GM18502 (cell line): ENCODE measurements at regions not wholly inside any gene's neighbourhood (a gene's known extent, or its start where the extent isn't known, plus 50 kb on each side); places are given as distances from the start of the nearest gene placed in this dataset.
"Not testable (repeated sequence)": the region's sequence is repeated elsewhere in the genome, so short reads cannot be mapped to it uniquely, and the experiment has no call there.

ENCODE experiments used
- ATAC-seq: cut with Tn5 transposase; IDR thresholded peaks from one replicate; pipeline ENCODE4 v1.9.1; 2021; ENCODE audit warnings: mild to moderate bottlenecking; ENCODE audit not compliant: unreplicated experiment, poor library complexity

DNA sequence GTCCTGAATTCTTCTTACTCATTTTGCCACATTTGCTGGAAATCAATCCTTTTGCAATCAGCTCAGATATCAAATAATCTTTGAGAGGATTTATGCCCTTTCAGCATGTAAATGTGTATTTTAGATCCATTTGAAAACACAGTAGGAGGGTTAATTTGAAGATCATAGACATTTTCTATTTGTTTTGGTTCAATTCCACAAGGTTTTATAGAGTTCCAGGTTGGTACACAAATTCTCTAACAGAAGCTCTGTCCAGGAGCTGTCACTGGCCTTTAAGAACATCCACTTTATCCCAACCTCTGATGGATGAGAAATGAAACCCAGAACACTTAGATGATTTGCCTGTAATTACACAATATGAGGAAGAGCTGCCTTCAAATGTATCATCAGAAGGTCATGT lies 157.3 kb upstream of the CHAC2 start:
- ATAC-seq = no peak

DNA sequence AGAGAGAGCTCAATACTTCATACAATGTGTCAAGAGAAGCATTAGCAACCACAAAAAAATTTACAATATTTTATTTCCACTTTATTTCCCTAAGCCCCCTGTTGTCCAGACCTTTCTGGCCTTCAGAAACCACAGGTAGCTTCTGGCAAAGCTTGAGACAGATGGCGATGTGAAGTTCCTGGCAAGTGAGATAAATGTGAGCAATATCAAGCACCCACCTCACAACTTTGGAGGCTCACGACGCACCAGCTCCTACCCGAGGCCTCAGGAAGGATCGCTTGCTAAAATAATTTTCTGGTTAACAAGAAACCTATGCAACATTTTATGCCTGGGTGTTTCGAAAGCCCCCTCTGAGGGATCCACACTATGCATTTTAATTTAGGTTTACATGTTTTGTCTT lies 158.1 kb upstream of the CHAC2 start:
- no peak for ATAC-seq

DNA sequence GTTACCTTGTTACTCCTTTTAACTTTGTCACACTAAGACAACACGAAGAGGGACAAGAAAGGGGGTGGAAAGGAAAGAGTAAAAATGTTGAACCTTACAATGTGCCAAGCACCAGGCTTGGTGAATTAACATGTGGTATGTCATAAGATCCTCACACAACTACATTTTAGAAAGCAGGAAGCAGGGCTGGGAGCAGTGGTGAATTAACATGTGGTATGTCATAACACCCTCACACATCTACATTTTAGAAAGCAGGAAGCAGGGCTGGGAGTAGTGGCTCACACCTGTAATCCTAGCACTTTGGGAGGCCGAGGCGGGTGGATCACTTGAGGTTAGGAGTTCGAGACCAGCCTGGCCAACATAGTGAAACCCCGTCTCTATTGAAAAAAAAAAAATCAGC lies 159.3 kb upstream of the CHAC2 start:
- ATAC-seq = no peak

DNA sequence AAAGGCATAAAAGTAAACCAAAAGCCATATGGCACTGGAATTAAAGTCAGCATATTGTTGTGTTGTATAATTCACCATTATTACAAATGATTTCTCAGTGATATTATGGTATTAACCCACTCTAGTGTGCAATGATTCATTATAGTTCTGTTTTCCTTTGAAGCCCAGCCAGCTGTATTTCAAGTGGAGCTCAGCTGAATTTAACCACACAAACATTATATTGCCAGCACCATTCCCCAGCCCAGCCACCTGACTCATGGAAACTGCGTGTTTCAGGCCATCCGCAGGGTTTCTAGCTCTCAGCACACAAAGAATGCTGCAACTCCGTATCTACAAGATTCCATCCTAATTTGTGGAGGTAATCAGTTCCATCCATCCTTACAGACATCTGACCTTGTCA lies 166.8 kb upstream of the CHAC2 start:
- ATAC-seq = no peak

DNA sequence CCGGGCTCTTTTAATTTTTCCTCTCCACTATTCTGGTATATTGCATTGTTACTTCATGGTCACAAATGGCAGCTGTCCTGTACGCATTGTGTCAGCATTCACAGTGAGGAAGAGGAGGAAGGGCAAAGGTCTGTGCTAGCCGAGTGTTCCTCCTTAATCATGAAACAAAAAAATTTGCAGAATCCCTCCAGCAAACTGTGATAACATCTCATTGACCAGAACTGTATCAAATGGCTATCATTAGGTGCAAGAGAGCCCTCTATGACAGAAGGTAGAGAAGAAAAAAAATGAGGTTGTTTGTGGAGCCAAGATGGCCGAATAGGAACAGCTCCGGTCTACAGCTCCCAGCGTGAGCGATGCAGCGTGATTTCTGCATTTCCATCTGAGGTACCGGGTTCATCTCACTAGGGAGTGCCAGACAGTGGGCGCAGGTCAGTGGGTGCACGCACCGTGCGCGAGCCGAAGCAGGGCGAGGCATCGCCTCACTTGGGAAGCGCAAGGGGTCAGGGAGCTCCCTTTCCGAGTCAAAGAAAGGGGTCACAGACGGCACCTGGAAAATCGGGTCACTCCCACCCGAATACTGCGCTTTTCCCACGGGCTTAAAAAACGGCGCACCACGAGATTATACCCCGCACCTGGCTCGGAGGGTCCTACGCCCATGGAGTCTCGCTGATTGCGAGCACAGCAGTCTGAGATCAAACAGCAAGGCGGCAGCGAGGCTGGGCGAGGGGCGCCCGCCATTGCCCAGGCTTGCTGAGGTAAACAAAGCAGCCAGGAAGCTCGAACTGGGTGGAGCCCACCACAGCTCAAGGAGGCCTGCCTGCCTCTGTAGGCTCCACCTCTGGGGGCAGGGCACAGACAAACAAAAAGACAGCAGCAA lies 180.6 kb upstream of the CHAC2 start:
- ATAC-seq = not testable (repeated sequence)

DNA sequence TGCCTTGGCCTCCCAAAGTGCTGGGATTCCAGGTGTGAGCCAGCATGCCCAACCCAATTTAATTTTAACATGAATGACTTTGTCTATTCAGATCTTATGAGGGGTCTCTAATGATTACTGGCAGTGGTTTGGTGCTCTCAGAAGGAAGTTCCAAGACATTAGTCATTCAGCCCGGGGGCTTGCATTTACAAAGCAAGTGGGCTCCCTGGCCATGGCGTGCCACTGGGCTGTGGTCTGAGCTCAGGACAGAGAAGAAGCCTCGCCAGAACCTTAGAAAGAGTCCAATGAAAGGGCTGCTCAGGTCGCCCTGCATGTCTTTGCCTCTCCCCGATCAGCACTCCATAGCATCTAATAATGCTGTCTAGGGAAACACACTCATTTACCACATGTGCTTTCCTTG lies 182.6 kb upstream of the CHAC2 start:
- ATAC-seq = no peak

DNA sequence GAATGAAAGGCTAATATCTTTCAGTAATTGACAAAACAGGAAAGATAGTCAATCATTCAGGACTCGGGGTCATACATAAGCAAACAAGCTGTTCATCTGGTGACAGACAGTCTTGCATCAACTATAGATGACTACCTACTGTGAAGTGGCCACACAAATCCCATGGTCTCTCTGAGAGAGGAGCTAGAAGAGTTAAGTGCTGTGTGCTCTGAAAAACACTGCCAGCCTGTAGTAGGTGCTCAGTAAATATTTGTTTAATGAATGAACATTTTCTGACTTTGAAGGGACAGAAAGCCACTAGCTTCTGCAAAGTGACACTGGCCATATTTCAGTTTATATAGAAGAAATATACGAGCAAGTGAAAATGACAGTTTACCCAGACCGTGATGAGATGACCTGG lies 184.0 kb upstream of the CHAC2 start:
- no peak for ATAC-seq

DNA sequence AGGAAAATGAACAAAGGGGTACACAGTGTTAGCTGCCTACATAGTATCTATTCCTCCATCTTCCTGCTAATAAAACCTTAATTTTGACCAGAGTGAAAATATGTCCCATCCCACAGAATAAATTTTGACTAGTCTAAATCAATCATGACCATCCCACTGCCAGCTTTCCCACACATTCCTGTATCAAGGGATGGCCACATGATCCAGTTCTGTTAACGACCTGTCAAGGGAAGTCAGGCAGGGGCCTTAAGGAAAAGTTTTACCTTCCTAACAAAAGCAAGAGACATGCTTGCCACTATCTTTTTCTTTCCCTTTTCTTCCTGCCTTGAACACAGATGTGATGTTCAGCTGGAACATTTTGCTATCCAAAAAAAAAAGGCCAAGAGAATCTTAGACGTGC lies 185.0 kb upstream of the CHAC2 start:
- no peak for ATAC-seq

DNA sequence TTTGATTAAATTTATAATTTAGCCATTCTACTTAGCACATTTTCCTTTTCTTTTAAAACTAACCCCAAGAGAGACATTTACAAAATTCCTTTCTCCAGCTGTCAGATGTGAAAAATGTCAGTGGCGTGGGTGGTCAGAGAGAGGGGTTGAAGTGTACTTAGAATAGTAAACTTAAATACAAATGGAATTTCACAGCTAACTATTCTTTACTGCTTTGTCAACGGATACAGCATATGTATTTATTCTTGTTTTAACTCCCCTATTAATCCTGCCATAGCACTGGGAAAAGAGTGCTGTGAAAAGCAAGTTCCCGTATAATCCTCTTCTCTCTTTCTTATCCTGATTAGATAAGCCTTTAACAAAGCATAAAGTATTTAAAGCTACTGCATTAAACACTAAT lies 191.4 kb upstream of the CHAC2 start:
- ATAC-seq = no peak

DNA sequence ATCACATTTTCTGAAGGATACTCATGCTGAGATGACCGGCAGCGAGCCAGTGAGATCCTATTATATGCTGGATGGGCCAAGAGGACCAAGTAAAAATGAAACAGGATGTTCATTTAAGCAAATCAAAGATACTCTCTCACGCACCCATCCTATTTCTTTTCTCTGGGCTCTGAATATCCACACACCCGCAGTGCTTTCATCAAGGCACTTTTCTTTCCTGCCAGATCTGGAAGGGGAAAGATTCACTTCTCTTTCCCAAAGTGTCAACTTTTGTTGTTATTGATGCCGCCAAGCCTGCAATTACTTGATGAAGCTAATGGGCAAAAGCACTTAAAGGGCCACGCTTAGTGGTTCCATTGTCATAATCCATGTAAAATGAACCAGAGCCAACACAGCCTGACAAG lies 191.9 kb upstream of the CHAC2 start:
- no peak for ATAC-seq

DNA sequence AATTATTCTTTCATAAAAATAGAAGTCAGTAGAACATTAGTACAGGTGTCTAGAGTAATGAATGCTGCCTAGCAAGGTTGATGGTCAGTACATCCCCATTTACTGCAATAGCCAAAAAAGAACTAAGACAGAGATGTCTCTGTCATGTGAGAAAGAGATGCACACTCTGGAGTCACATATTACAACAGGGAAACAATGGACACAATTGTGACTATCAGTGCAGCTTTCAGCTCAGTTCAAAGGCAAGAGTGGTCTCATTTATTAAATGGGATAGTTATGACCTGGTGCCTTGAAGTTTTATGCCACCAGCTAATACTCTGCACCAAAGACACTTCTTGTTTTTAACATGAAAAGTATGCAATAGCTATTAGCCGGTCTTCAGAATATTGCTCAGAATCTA lies 194.9 kb upstream of the CHAC2 start:
- ATAC-seq = no peak

DNA sequence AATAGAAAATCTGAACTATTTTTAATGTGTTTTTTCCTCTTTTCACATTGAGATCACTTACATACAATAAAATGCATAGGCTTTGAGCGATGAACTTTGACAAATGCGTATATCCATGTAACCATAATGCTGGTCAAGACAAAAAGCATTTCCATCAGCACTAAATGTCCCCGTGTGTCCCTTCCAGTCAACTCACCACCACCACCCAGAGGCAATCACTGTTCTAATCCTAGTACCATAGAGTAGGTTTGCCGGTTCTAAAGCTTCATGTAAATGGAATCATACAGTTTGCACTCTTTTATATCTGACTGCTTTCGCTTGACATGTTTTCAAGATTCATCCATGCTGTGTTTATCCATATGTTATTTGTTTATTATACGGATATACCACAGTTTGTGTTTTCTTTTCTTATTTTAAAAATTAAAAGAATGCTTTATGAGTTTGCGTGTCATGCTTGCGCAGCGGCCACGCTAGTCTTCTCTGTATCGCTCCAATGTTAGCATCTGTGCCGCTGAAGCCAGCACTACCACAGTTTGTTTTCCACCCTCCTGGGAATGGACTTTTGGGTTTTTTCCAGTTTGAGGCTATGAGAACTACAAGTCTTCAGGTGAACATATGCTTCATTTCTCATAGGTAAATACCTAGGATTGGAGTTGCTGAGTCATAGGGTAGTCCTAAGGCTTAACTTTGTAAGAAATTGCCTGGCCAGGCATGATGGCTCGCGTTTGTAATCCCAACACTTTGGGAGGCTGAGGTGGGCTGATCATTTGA lies 197.5 kb upstream of the CHAC2 start:
- ATAC-seq = no peak

DNA sequence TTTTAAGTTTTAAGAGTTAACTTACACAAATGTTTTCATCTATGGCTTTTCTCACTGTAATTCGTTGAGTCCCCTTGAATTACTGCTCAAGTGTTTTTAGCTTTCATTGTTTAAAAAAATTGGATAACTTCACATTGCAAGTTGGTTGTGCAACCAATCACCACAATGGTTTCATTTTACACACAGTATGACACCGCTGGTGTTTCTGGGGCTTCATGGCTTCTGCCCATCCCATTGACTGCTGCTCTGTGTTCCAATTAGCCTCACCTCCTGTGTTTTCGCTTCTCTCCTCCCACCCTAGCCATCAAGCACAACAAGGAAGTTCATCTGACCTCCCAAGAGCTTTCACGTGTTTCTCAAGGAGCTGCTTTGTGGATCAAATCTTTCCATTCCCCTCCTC lies 199.1 kb upstream of the CHAC2 start:
- no peak for ATAC-seq

DNA sequence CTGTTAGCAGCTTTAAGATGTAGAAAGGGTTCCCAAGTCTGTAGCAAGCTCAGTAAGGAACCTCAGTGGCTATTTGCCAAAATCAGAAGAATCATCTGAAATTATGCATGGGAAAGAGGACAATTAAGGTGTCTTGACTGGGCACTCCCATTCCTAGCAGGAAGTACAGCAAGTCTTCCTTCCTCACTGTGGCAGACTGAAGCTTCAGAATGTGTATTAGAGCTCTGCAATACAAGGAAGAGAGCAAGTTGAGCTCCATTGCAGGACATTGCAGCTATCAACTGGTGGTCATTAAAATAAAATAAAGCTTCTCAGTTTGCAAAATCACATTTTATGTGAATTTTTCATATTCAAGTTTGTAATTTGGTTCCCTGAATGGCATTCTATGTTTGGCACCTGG lies 200.5 kb upstream of the CHAC2 start:
- ATAC-seq = no peak

DNA sequence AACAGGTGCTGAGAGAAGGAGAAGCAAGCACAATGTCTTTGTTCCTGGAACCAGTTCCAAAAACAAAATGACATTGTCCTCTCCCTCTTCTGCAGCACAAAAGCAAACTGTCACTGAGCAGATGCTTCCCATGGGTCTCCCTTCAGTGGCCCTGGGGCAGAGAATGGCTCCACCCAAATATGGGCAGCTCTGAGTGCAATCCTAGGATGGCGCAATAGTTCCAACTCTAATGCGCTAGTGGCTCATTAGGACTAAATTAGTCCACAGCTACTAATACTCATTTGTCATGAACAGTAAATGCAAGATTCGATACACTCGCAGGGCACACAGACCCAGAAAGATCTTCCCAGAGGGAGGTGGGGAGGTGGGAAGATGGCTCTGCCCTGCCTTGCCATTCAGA lies 205.2 kb upstream of the CHAC2 start:
- ATAC-seq = no peak

DNA sequence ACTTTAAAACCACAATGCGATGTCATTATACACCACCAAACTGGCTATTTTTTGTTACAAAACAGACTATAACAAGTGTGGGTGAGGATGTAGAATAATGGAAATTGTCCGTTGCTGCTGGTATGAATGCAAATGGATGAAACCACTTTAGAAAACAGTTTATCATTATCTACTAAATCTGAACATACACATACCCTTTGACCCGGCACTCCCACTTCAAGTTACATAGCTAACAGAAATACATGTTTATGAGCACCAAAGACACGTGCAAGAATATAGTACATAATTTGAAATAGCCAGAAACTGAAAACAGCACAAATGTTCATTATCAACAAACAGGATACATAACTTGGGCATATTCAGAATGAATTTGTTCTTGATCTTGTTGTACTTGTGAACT lies 206.4 kb upstream of the CHAC2 start:
- no peak for ATAC-seq

DNA sequence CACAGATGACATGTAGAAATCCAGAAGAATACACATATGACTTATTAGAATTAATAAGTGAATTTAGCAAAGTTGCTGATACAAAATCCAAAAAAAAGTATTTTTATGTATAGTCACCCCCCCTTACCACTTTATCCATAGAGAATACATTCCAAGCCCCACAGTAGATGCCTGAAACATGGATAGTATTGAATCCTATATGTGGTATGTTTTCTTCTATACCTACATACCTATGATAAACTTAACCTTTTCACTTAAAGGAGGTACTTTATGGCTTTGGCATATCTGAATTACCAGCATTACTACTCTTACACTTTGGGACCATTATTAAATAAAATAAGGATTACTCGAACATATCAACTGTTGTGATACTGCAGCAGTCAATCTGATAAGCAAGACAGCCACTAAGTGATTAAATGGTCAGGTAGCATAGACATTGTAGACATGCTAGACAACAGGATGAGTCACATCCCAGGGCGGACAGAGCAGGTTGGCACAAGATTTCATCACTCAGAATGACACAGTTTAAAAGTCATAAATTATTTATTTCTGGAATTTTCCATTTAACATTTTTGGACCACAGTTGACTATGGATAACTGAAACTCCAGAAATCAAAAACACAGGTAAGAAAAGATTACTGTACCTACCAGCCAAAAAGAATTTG lies 208.2 kb upstream of the CHAC2 start:
- no peak for ATAC-seq

DNA sequence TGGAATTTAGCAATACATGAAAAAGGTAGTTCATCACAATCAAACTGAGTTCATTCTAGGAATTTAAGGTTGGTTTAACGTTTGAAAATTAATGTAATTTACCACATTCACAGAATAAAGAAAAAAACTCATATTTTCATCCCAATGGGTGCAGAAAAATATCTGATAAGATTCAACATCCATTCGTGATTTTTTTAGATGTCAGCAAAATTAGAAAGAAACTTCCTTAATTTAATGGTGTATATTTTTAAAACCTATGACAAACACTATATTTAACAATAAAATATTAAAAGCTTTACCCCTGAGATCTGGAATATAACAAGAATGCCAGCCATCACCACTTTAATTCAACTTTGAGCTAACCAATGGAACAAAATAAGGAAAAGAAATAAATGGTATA lies 208.7 kb upstream of the CHAC2 start:
- ATAC-seq = no peak

DNA sequence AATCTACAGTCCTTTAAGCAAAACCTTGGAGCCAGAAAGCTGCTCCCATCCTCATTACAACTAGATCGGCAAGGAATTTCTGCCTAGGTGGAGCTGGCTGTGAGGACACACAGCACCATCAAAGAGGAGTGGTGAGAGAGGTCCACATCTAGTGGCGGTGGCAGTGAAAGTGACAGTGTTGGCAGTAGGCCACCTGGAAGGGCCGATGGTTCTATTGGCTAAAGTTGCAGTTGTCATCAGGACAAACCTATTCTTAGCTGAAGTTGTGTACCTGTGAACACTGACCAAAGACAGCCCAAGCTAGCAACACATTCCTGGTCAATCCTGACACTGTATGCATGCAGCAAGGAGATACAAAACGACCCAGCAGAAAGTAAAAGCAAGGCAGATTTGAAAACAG lies 218.1 kb upstream of the CHAC2 start:
- no peak for ATAC-seq

DNA sequence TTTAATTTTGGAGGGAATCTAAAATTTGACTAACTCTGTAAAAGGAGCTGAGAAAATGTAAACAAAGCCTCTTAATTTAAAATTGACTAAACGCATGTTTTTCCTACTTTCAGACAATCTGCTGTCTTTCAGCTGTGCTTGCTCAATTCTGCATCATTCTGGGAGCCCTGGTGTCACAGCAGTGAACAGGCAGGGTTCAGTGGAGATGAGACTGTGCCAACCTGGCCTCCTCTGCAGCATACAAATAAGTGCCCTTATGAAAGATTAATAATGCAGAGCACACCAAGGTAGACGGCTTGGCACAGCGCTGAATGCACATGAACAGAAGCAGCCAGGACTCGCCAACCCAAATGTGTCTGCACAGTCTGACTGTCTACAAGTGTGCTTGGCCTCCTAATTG lies 222.0 kb upstream of the CHAC2 start:
- no peak for ATAC-seq

DNA sequence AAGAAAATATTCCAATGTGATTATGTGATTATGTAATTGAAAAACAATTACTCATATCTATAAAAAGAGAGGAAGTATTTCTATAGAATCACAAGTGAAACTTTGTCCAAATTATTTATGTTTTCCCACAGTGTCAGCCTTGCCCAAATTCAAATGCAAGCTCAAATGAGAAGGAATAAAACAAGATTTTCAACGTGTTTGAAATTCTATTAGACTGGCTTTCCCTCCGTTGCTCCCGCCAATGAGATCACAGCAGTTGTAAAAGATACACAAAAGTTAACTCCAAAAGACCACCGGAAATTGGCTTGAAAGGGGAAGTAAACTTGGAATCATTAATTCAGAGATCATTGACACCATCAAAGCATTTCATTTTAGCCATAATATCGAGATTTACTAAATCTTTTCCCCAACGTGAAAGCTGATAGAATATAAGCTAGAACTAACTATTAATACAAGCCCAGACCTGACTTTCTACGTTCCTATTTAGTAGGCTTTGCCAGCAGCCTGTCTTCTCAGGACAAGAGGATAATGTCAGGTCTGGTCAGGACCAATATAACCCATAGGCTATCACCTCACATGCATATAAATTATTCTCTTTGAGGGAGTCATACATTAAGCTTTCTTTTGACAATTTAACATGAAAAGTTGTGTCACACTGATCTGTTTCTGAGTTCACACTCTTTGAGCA lies 222.6 kb upstream of the CHAC2 start:
- ATAC-seq = no peak
